ENCODE measurements at regions not wholly inside any gene's neighbourhood (a gene's known extent, or its start where the extent isn't known, plus 50 kb on each side); places are given as distances from the start of the nearest gene placed in this dataset.

DNA sequence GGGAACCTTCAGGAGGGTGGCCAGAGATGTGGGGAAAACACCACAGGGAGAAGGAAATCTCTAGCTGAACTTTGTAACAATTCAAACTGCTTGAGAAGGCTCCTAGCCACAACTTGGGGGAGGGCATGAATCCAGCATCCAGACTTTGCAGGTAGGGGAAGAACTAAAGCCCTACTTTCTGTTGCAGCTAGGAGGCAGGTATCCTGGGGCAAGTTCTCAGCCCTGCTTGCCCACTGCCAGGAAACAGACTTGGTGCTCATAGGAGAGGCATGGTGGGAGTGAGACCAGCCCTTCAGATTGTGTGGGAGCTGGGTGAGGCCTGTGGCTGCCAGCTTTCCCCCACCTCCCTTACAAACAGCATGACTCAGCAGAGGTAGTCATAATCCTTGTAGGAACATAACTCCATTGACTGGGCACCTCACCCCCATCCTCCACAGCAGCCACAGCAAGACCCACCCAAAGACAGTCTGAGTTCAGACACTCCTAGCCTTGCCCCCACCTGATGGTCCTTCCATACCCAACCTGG, 209.5 kb upstream of the CPEB2 start:
- no peak for DNase-seq (ENCODE audit: low spot score)

DNA sequence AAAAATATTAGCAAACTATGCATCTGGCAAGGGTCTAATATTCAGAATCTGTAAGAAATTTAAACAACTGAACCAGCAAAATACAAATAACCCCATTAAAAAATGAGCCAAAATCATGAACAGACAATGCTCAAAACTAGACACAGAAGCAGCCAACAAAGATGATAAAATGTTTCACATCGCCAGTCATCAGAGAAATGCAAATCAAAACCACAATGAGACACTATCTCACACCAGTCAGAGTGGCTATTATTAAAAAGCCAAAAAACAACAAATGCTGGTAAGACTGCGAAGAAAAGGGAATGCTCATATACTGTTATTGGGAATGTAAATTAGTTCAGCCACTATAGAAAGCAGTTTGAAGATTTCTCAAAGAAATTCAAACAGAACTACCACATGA, 201.3 kb upstream of the CPEB2 start:
- DNase-seq (ENCODE audit: low spot score), result no peak

DNA sequence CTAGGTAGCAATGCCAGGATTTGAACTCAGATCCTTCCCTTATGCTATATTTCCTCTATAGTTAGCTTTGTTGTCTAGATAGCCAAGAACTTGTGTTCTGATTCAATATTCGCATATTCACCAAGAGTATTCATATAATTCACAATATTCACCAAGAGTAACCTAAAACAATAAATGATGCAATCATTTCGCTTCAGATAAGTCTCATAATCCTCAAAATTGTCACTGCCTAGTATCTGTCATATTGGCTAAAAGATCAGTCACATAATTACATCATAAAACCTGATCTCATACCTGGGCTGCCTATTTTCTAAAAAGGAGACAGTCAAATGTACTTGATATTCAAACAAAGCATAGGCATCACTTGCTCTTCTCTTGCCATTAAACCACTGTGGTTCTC, 199.7 kb upstream of the CPEB2 start:
- DNase-seq (ENCODE audit: low spot score), result no peak

DNA sequence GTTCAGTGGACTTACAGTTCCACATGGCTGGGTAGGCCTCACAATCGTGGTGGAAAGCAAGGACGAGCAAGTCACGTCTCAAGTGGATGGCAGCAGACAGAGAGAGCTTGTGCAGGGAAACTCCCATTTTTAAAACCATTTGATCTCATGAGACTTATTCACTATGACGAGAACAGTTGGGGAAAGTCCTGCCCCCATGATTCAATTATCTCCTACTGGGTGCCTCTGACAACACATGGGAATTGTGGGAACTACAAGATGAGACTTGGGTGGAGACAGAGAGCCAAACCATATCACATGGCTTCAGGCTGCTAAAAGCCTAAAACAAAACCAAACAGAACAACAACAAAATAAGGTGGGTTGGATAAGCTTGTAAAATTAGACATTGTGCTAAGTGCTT, 194.4 kb upstream of the CPEB2 start:
- DNase-seq (ENCODE audit: low spot score), result no peak

DNA sequence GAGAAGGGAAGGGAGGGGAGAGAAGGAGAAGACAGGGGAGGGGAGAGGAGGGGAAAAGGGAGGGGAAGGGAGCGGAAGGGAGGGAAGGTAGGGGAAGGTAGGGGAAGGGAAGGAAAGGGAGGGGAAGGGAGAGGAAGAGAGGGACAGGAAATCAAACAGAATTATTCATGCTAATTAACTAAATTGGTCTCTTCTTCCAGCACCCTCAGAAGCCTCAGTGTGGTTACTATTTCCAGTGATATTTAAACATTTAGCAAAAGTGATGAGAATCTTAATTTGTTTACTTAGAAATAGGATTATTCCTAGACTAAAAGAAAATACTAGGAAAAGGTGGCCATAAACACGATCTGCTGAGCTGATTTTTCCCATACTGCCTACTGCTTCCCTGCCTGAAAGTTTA, 193.1 kb upstream of the CPEB2 start:
- no peak for DNase-seq (ENCODE audit: low spot score)

DNA sequence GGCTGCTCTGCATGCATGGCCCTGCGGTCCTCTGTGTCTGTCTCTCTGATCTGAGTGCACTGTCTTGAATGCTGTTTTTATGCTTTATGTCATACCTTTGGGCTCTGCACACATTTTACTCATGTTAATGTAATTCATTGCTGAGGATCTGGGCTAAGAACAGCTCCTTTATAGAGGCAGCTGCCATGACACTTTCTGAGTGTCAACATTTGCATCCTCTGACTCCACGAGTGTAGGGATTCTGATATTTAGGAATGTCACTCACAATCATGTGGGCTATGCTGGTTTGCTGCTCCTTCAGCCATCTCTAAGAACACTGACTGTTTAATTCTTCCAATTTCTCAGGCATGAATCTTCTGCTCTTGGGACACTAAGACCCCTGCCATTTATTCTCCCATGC, 192.2 kb upstream of the CPEB2 start:
- DNase-seq (ENCODE audit: low spot score), result no peak

DNA sequence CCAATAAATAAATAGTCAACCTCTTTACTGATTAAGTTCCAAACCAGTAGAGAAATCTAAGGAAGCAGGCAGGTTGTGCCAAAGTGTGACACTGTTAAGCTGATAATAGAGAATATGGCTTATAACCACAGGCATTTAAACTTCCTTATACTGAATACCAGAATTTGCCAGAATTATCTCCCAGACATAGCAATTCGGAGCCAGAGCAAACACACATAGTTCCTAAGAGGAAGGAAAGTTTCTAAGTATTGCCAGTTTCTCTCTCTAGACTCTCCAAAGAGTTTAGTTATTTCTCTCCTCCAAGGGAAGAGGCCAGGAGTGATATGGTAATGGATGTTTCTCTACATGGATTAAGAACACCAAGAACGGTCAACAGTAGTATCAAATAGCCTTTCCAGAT, 191.7 kb upstream of the CPEB2 start:
- DNase-seq (ENCODE audit: low spot score), result no peak

DNA sequence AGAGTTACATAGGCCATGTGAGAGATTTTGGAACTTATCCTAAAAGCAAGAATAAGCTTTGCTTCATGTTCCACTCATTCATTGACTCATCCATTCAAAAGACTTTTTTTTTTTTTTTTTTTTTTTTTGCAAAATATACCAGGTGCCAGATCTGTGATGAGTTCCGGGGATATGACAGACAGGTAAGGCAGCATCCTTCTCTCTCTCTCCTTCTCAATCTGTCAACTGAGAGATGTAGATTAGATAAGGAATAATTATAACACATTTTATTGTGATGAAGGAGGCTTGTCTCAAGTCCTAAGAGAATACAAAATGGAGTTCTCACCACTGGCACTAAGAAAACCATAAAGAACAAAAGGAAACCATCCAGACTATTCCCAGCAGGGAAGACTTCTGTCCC, 190.2 kb upstream of the CPEB2 start:
- DNase-seq (ENCODE audit: low spot score), result no peak

DNA sequence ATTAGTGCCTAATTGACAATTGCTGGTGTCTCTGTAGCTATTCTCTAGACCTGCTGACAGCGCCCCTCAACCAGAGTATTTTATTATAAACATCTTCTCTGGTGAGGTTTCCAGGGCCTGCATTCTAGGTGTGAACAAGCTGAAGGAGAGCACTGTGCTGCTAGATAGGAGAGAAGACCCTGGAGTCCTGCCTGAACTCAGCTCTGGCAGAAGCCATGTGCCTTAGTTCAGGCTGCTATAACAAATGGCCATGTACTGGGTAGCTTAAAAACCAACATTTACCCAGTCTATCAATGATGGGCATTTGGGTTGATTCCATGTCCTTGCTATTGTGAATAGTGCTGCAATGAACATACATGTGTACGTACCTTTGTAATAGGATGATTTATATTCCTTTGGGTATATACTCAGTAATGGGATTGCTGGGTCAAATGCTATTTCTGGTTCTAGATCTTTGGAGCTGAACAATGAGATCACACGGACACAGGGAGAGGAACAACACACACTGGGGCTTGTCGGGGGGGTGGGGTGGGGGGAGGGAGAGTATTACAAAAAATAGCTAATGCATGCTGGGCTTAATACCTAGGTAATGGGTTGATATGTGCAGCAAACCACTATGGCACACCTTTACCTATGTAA, 185.5 kb upstream of the CPEB2 start:
- DNase-seq (ENCODE audit: low spot score), result no peak

DNA sequence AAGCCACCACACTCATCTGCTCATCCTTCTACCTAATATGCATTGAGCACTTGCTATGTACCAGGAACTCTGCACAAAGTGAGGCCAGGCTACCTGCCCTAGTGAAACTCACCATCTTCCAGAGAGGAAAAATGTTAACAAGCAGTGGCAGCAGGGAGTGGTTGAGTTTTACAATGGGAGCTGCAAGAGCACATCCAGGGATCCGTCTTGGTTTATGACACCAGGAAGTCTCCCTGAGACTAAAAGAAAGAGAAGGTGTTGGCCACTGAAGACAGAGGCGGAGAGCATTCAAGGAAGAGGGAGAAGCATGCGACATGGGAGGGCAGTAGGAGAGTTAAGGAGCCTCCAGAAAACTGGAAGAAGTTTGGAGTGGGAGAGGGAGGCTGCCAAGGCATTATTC, 178.1 kb upstream of the CPEB2 start:
- DNase-seq (ENCODE audit: low spot score), result no peak

DNA sequence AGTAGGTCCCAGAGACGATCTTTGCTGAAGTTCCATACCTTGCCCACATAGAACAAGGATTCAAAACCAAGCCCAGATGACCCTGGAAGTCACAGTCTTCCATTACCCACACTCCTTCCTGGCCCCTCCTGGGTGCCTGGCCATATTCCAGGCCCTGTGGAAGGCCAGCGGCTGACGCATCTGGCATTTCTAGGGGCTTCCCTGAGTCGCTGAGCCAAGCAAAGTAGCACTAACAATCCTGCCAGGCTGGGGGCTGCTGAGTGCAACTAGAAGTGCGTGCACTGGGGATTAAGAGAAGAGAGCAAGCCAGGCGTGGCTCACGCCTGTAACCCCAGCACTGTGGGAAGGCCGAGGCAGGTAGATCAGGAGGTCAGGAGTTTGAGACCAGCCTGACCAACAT, 175.2 kb upstream of the CPEB2 start:
- DNase-seq (ENCODE audit: low spot score), result no peak

DNA sequence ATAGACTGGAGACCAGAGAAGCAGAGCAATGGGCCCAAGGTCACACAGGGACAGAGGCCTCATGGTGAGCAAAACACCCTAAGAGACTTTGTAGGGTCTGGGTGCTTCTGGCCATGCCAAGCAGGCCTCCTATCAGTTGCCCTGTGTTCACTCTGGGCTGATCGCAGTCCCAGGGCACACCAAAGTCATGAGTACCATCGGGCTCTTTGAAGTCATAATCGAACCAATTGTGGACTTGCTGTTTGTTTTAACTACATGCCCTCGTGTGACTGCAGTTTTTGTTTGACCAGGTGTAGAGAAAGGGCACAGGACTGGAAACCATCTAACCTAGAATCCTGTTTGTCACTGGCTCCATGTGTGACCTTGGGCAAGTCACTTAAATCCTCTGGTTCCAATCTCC, 172.5 kb upstream of the CPEB2 start:
- no peak for DNase-seq (ENCODE audit: low spot score)

DNA sequence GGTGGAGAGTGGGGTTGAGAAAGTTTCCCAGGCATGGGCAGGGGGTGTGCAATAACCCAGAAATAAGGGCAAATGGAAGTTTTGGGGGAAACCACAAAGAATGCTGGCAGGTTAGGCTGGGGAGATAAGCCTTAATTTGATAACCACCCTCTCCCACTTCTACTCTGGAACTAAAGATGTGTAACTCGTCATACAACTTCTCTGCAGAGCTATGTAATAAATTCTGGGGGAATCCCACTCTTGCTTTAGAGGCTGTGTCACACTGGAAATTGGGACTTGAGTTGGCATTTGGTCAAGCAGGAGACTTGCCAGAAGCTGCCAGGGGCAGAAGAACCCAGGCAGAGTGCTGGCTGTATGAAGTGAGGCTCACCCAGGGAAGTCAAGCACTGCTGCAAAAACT, 170.9 kb upstream of the CPEB2 start:
- DNase-seq (ENCODE audit: low spot score), result no peak

DNA sequence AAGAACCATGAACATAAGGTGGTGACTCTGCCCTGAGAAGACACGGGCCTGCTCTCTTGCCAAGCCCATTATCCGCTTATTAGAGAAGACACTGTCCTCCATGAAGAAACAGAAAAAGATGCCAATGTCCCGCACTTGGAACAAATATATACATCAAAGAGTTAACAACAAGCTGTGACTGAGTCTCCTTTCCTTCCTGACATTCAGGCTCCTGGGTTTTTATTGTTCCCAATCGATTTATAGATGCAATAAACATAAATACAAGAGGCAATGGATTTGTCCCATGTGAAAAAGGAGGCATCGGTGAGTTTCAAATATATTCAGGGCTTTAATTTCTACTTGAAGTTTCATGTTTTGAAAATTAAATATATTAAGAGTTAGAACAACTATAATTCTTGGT, 169.2 kb upstream of the CPEB2 start:
- DNase-seq (ENCODE audit: low spot score), result no peak

DNA sequence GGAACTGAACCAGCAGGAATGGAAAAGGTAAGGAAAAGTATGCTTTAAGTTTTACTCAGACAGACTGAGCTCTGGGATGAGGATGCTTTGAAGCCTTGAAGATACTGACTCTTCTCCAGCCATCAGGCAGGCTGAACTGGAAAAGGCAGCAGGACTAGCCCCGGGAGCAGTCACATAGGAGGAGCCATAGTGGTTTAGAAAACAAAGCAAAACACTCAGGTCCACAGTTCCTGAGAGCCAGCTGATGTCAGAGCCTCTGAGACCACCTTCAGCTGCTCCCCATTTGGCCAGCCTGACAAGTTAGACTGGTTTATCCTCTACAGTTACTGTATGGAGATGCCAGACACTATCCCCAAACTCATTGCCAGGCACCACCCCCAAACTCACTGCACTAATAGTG, 167.9 kb upstream of the CPEB2 start:
- DNase-seq (ENCODE audit: low spot score), result no peak

DNA sequence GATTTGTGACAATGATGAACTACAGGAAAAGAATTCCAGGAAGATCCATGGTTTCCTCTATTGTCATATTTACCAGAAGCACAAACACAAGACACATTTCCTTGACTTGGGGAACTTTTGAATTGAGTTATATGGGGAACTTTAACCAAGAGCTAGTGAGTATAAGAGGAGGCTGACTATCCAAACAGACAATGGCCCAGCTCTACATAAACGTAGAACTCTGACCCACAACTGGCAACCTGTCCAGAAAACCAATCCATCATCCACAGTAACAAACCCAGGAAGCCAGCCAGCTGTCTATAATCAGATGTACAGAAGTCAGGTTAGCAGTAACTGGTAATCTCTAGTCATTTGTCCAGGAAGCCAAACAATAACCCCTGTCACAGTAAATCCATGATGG, 167.0 kb upstream of the CPEB2 start:
- no peak for DNase-seq (ENCODE audit: low spot score)

DNA sequence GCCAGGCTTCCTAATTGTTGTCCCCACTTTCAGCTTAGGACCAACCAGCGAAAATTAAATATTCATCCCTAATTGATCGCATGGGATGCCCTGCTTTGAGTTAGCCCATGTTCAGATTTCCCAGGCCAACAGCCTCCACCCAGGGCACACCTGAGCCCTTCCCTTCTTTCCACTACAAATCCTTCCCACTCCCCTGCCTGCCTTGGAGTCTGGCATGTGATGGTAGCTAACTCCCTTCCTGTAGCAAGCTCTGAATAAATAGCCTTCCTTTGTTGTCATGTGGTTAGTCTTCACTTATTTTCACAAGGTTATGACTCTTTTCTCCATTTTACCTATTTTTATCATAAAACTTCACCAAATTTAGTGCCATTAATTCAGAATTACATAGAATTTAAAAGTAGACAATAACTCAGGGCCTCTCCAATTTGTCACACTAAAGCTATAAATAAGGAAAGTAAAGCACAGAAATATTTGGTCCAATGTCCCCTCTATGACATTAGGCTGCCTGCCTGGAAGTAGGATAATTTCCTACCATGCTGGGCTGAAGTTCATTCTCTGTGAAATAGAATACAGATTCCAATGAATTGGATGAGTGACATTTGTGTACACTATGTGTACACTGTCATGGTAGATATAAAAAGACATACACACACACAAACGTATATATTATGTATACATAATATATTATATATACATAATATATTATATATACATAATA, 166.4 kb upstream of the CPEB2 start:
- no peak for DNase-seq (ENCODE audit: low spot score)

DNA sequence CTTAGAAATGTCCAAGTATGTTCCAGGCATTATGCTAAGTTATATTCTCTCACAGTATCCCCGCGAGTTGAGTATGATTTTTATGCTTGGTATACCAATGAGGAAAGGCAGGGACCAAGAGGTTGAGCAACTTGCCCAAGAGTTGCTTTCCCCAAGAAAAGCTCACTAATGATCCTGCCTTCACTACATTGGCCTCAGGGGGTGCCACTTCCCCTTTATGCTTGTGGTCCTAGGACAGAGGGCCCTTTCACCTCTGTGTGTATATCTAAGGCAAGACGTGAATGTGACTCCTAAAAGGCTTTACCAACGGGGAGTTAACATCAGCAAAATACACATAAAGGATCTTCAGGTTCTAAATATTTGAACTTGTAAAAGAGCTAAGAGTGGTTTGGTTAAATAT, 164.4 kb upstream of the CPEB2 start:
- no peak for DNase-seq (ENCODE audit: low spot score)

DNA sequence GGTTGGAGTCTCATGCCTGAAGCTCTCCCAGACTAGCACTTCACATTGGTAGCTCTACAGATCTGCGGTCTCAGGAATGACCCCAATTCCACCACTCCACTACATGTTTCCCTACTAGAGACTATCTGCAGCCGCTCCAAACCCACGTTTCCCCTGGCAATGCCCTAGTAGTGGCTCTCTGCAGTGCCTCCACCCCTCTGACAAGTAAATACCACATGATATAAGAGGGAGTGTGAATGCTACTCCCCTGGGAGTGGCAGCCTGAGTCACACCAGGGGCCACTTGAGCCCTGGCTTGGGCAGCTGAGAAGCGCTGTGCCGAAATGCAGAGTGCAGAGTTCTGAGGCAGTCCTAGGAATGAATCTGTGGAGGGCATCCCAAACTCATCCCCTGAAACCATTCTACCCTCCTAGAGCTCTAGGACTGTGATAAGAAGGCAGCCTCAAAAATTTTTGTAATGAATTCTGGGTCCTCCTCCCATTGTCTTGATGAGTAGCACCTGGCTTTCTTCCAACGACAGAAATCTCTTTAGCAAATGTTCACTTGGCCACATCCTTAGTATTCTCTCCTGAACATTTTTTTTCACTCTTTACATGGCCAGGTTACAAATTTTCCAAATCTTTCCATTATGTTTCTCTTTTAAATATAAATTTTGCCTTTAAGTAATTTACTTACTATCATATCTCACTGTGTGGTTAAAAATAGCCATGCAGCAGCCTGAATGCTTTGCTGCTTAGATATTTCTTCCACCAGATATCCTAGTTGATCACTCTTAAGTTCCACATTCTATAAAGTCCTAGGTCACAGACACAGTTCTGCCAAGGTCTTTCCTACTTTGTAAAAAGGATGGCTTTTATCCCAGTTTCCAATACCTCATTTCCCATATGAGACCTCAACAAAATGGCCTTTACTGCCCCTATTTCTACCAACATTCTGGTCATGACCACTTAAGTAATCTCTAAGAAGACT, 160.2 kb upstream of the CPEB2 start:
- DNase-seq (ENCODE audit: low spot score), result no peak

DNA sequence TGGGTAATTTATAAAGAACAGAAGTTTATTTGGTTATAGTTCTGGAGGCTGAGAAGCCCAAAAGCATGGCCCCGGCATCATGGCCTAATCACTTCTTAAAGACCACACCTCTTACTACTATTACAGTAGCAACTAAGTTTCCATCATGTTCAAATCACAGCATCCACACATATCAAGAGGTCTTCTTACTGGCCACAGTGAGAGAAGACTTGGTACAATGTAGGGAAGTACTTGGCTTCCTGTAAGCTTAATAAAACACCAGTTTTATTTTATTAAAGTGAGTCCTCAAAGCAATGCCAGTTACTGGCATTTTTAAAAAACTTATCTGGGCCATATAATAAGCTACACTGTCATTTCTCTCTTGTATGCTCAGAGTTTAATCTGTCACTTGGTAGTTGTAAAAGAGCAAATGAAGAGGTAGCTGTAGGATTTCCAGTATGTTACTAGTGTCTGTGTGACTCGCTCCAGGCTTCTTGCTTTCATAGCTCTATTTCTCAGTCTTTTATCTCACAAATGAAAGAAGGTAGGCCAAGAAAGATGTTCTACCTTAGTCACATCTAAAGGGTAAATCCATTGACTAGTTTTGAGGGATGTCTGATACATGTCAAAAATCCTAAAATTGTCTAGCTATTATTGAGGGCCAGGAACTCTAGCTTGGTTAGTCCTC, 159.2 kb upstream of the CPEB2 start:
- no peak for DNase-seq (ENCODE audit: low spot score)

DNA sequence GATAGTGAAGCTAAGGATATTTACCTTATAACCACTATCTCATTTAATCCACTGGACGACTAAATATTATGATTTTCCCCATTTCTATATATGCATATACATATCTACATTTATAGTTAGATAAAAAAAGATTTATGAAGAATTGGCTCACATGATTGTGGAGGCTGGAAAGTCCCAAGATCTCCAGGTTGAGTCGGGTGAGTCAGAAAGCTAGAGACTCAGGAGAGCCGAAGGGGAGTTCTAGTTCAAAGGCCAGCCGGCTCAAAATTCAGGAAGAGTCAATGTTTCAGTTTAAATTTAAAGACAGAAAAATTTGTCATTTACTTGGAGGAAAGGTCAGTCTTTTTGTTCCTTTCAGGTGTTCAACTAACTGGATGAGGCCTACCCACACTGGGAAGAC, 158.2 kb upstream of the CPEB2 start:
- no peak for DNase-seq (ENCODE audit: low spot score)

DNA sequence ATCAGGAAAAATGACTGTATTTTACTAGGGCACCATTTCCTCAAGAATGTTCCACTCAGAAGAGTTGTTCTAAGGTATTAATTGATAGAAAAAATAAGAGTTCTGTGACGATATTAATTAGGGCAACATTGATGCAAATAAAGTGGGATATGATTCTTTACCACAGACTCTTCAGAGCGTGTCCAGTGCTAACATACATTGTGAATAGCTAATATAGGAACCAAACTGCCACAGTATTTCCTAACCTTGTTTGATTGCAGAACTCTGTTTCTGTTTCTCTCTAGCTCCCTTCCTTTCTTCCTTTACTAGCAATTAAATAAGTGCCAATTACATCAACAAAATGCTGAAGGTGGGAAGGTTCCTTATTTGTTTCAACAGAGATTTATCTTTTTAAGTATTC, 154.1 kb upstream of the CPEB2 start:
- DNase-seq (ENCODE audit: low spot score), result no peak
